AG04449 (cell line): ENCODE measurements at regions not wholly inside any gene's neighbourhood (a gene's known extent, or its start where the extent isn't known, plus 50 kb on each side); places are given as distances from the start of the nearest gene placed in this dataset.

ENCODE experiments used
- CTCF ChIA-PET: fragments of 350-600 bp; formaldehyde crosslinking; extraction: SDS; loops from one replicate; lab custom pipeline; 2021; ENCODE audit warnings: antibody characterized with exemption; lab: Yijun Ruan, JAX
- POLR2A ChIA-PET: fragments of 400-600, 350-600 bp; formaldehyde crosslinking; extraction: SDS; loops from one replicate; lab custom pipeline; 2020; ENCODE audit warnings: antibody characterized with exemption, inconsistent platforms; lab: Yijun Ruan, JAX
- DNase-seq: peaks from one replicate; pipeline ENCODE4 v3.0.0-alpha.2; 2010; ENCODE audit warnings: low read depth, low spot score
- H3K4me3 ChIP-seq: 2 replicates; pipeline ENCODE4 v1.5.1; 2011; ENCODE audit warnings: low read depth, mild to moderate bottlenecking, control low read depth, low read length
- CTCF ChIP-seq: IDR thresholded peaks from one replicate; pipeline ENCODE4 v1.5.1; 2011; ENCODE audit warnings: mild to moderate bottlenecking, moderate library complexity, low read length, control low read depth, inconsistent platforms; ENCODE audit not compliant: insufficient read depth; ENCODE audit errors: missing control alignments

GRCh38 chr5:174520420-174521396 is 203.7 kb upstream of the MSX2 start:
- no peak overlapping the region for H3K4me3 ChIP-seq
- TF ChIP-seq CTCF: no peak
- POLR2A ChIA-PET: no interaction called here
- CTCF ChIA-PET: no interaction called here
- no peak for DNase-seq

- CTCF ChIA-PET: no interaction called here
- TF ChIP-seq CTCF: no peak
- no peak for DNase-seq
- POLR2A ChIA-PET: no interaction called here
- no peak overlapping the region for H3K4me3 ChIP-seq
Observed at GRCh38 chr5:174521449-174521848, 202.9 kb upstream of the MSX2 start.

- no peak for TF ChIP-seq CTCF
- no peak overlapping the region for H3K4me3 ChIP-seq
- DNase-seq: no peak
- ChIA-PET POLR2A (no interaction called here), CTCF (no interaction called here)
Observed at GRCh38 chr5:174522480-174523260, 201.7 kb upstream of the MSX2 start.

GRCh38 chr5:174523311-174524071 is 200.9 kb upstream of the MSX2 start:
- H3K4me3 ChIP-seq: no peak overlapping the region
- DNase-seq: no peak
- ChIA-PET POLR2A (no interaction called here), CTCF (interaction anchor here (1.3 kb wide), 1 partner anchor 270 kb away, joined by 4 read pairs; no protein-coding TSS in a partner anchor)
- no peak for TF ChIP-seq CTCF

- CTCF ChIA-PET: interaction anchor here (1.3 kb wide), 1 partner anchor 269 kb away, joined by 4 read pairs; no protein-coding TSS in a partner anchor
- POLR2A ChIA-PET: no interaction called here
- TF ChIP-seq CTCF: no peak
- no peak for DNase-seq
- no peak overlapping the region for H3K4me3 ChIP-seq
Observed at GRCh38 chr5:174524351-174524750, 200.0 kb upstream of the MSX2 start.
